Endothelial cell of umbilical vein (primary cell): ENCODE measurements at regions not wholly inside any gene's neighbourhood (a gene's known extent, or its start where the extent isn't known, plus 50 kb on each side); places are given as distances from the start of the nearest gene placed in this dataset.
A peak's percentile ranks its signal among the peaks of the same experiment; 100 is the strongest.

Source experiments
- BruUV-seq: library from RNA; stranded (reverse); fragments of 400-500 nt; replicated peaks from 2 replicates; lab custom pipeline; 2021; lab: Mats Ljungman, UMichigan
- CTCF ChIA-PET: fragments of 300-600, 350-600 bp; sonication (Branson Sonifier 250); formaldehyde crosslinking; loops from one replicate; lab custom pipeline; 2021; ENCODE audit warnings: antibody characterized with exemption, inconsistent platforms; lab: Charles Lee
- POLR2A ChIA-PET: fragments of 300-600, 350-600 bp; sonication (Branson Sonifier 250); formaldehyde crosslinking; loops from one replicate; lab custom pipeline; 2021; ENCODE audit warnings: antibody characterized with exemption, inconsistent platforms; lab: Charles Lee
- DNase-seq: peaks from one replicate; pipeline ENCODE4 v3.0.0-alpha.2; 2011; ENCODE audit warnings: low read depth, low spot score
- FAIRE-seq: peaks from 2 replicates; lab custom pipeline; 2011; peaks lifted over from hg19 to GRCh38; lab: Jason Lieb, UNC
- H2AFZ ChIP-seq: 2 replicates; pipeline ENCODE4 v1.6.0; 2012; ENCODE audit warnings: low read depth, low read length, control low read depth, inconsistent platforms
- H3K27ac ChIP-seq: 2 replicates; pipeline ENCODE4 v1.5.1; 2011; ENCODE audit warnings: low read depth, mild to moderate bottlenecking, control low read depth, low read length, moderate library complexity; ENCODE audit not compliant: insufficient read depth
- H3K27me3 ChIP-seq, 2 experiments: 2 replicates each; pipeline versions ENCODE4 v1.6.0 to v1.6.1; 2011; ENCODE audit warnings: low read length in 2 of 2, mixed read lengths in 1 of 2; ENCODE audit not compliant: control insufficient read depth in 2 of 2, insufficient read depth in 2 of 2
- H3K36me3 ChIP-seq, 2 experiments: 2 replicates in 1 of 2; 3 replicates in 1 of 2; pipeline ENCODE4 v1.5.1; 2011; ENCODE audit warnings: low read length in 2 of 2, mild to moderate bottlenecking in 1 of 2, moderate library complexity in 1 of 2; ENCODE audit not compliant: control insufficient read depth in 2 of 2, insufficient read depth in 2 of 2; ENCODE audit errors: extremely low read depth in 1 of 2
- H3K4me1 ChIP-seq: 3 replicates; pipeline ENCODE4 v1.5.1; 2011; ENCODE audit warnings: mild to moderate bottlenecking, low read length; ENCODE audit not compliant: control insufficient read depth, insufficient read depth; ENCODE audit errors: extremely low read depth
- H3K4me2 ChIP-seq: 2 replicates; pipeline ENCODE4 v1.6.1; 2011; ENCODE audit warnings: low read length, control low read depth, mixed read lengths; ENCODE audit not compliant: insufficient read depth
- H3K4me3 ChIP-seq, 3 experiments: fragments of 200-600 bp in 1 of 3; sonication (generic), shearing (Covaris generic) in 1 of 3; replicated peaks in 1 of 3; 2 replicates each; pipeline ENCODE4 v1.5.1; 2011 to 2016; ENCODE audit warnings: control low read depth in 3 of 3, low read length in 3 of 3, mild to moderate bottlenecking in 2 of 3, inconsistent platforms in 1 of 3, low read depth in 1 of 3, moderate library complexity in 1 of 3; ENCODE audit not compliant: insufficient read depth in 1 of 3
- H3K79me2 ChIP-seq: 2 replicates; pipeline ENCODE4 v1.6.0; 2012; ENCODE audit warnings: low read length, inconsistent platforms; ENCODE audit not compliant: control insufficient read depth, insufficient read depth
- H3K9ac ChIP-seq: replicated peaks from 2 replicates; pipeline ENCODE3; 2011; ENCODE audit warnings: low read length, control low read depth; ENCODE audit not compliant: insufficient read depth; ENCODE audit errors: extremely low read depth
- H3K9me1 ChIP-seq: replicated peaks from 3 replicates; pipeline ENCODE4 v1.6.0; 2011; ENCODE audit warnings: mild to moderate bottlenecking, low read length; ENCODE audit not compliant: control insufficient read depth, insufficient read depth; ENCODE audit errors: extremely low read depth
- H3K9me3 ChIP-seq: replicated peaks from 2 replicates; pipeline ENCODE4 v1.5.1; 2012; ENCODE audit warnings: low read length, inconsistent platforms; ENCODE audit not compliant: control insufficient read depth, insufficient read depth
- H4K20me1 ChIP-seq: replicated peaks from 2 replicates; pipeline ENCODE3; 2011; ENCODE audit warnings: mild to moderate bottlenecking, low read length; ENCODE audit not compliant: control insufficient read depth, insufficient read depth; ENCODE audit errors: extremely low read depth
- CTCF ChIP-seq, 2 donors: IDR thresholded peaks; 1 replicate in 1 of 2; 2 replicates in 1 of 2; pipeline ENCODE4 v1.5.1; 2011; ENCODE audit warnings: low read length in 2 of 2, mild to moderate bottlenecking in 2 of 2, moderate library complexity in 2 of 2, control low read depth in 1 of 2, inconsistent platforms in 1 of 2, low read depth in 1 of 2; ENCODE audit not compliant: insufficient read depth in 1 of 2; ENCODE audit errors: extremely low read depth in 1 of 2
- EZH2 ChIP-seq: IDR thresholded peaks from 2 replicates; pipeline ENCODE4 v1.6.1; 2012; ENCODE audit warnings: borderline replicate concordance, low read depth, mild to moderate bottlenecking, moderate library complexity, low read length, inconsistent platforms; ENCODE audit not compliant: severe bottlenecking
- FOS ChIP-seq: IDR thresholded peaks from 2 replicates; pipeline ENCODE4 v1.6.1; 2011; ENCODE audit warnings: mild to moderate bottlenecking, low read length, moderate library complexity, borderline replicate concordance; ENCODE audit not compliant: insufficient read depth
- GATA2 ChIP-seq: IDR thresholded peaks from 2 replicates; pipeline ENCODE4 v1.7.0; 2011; ENCODE audit warnings: low read depth, mild to moderate bottlenecking, moderate library complexity, mixed read lengths, low read length; ENCODE audit not compliant: insufficient read length, insufficient read depth
- JUN ChIP-seq: IDR thresholded peaks from 2 replicates; pipeline ENCODE4 v1.6.1; 2011; ENCODE audit warnings: borderline replicate concordance, low read depth; ENCODE audit not compliant: insufficient read length, insufficient read depth
- MAX ChIP-seq: IDR thresholded peaks from 2 replicates; pipeline ENCODE4 v1.6.1; 2011; ENCODE audit not compliant: insufficient read depth, insufficient read length
- MYC ChIP-seq: IDR thresholded peaks from one replicate; pipeline ENCODE4 v1.6.1; 2011; ENCODE audit warnings: mild to moderate bottlenecking, low read depth, low read length
- POLR2AphosphoS5 ChIP-seq: IDR thresholded peaks from 2 replicates; pipeline ENCODE4 v1.6.1; 2012; ENCODE audit warnings: low read depth, mild to moderate bottlenecking, control low read depth, low read length, moderate library complexity; ENCODE audit not compliant: insufficient read depth
- dilution Hi-C: fragments of 300-500 bp; cut with MboI; formaldehyde crosslinking; loops from one replicate; pipeline ENCODE4 v1.15.0; 2019; ENCODE audit warnings: low sequenced_read_pairs; ENCODE audit not compliant: extremely low pct_ligation_motif_present
- intact Hi-C: fragments of 100-400 bp; cut with micrococcal nuclease; formaldehyde crosslinking; loops from one replicate; pipeline ENCODE4 v1.10.0; 2022

- peak; percentile 67 for FAIRE-seq
- H3K9me1 ChIP-seq, result no peaks in the 10 kb centered on the region
- CTCF ChIA-PET, result interaction anchor here (1.0 to 2.2 kb wide), 5 partner anchors 8 to 316 kb away, joined by 3 to 13 read pairs (median 6); no protein-coding TSS in a partner anchor
Measured at GRCh38 chr15:62779036-62779770, 263.3 kb upstream of the TPM1 start.

More at GRCh38 chr15:62779036-62779770, 263.3 kb upstream of the TPM1 start:
- Histone ChIP-seq H3K36me3 (no peaks in the 10 kb centered on the region), H2AFZ (no peak overlapping the region), H3K4me1 (peaks cover 8% of the 10 kb centered on the region), H3K27ac (peak overlapping the region; percentile 23), H3K4me3 (no peak overlapping the region), H3K9me3 (no peaks in the 10 kb centered on the region), H3K4me2 (no peak overlapping the region), H3K79me2 (no peaks in the 10 kb centered on the region), H4K20me1 (no peaks in the 10 kb centered on the region), H3K9ac (no peak overlapping the region), H3K27me3 (no peaks in the 10 kb centered on the region)
- intact Hi-C loops (no loop called here), dilution Hi-C loops (no loop called here)
- POLR2A ChIA-PET, result no interaction called here
- DNase-seq, result peak; percentile 75
- no TSS peak for BruUV-seq
- no peak for TF ChIP-seq CTCF (IDR thresholded peaks at IDR 0.05; ENCODE audit: extremely low read depth in 1 of 2, insufficient read depth in 1 of 2, low read depth in 1 of 2, low read length in 2 of 2)
- TF ChIP-seq MYC, result no peak
- peak; percentile 31 for TF ChIP-seq MAX
- no peak for TF ChIP-seq GATA2
- no peak for TF ChIP-seq POLR2AphosphoS5
- no peak for TF ChIP-seq JUN
- no peak for TF ChIP-seq EZH2
- TF ChIP-seq FOS, result no peak
